ENCODE measurements at regions not wholly inside any gene's neighbourhood (a gene's known extent, or its start where the extent isn't known, plus 50 kb on each side); places are given as distances from the start of the nearest gene placed in this dataset.
"Not testable (repeated sequence)": the region's sequence is repeated elsewhere in the genome, so short reads cannot be mapped to it uniquely, and the experiment has no call there.

DNA sequence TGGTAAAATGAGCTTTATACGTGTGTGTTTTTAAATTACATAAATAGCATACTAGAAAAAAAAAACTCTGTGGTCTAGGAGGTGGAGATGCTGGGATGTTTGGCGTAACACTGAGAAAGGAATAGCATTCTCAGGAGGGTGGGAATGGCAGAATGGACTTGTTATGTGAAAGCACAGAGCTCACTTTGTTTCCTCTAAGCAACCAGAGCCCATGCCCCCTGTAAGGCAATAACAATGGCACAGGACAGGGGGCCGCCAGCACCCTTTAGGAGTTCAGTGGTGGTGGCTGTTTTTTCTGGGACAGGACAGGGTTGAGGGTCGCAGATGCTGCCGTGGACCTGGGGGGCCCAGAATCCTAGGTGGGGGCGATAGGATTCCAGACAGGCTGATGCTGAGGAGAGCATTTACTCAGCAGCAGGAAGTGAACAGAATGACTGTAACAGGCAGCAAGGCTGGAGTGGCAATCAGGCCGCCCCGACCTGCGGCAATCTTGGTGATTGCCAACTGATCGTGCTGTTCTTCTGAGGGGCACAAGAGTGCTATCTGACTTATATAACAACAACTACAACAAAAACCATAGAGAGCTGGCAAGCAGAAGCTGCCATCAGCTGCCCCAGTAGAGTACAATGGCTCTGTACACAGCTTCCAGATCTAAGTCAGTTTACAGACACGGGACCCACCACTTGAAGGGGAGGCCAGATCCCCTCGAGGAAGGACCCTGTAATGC, 160.4 kb downstream of the UACA start:
- no peak for DNase-seq (ENCODE audit: low read depth)

DNA sequence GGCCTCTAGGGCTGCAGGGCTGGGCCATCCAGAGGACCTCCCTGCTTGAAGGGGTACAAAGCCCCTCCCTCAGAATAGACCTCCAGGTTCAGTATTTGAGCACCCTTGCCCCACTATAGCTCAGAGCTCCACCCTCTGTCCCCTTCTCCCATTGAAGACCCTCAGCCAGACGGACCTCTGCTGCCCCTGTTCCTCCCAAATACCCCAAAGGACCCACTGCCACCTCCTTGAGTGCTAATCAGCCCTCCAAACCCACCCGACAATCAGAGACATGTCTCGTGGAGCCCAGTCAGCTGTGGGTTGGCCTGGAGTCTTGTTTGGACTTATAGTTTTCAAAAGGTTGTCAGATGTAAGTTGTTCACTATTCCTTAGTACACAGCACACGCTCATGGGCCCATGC, 161.1 kb downstream of the UACA start:
- no peak for DNase-seq (ENCODE audit: low read depth)

DNA sequence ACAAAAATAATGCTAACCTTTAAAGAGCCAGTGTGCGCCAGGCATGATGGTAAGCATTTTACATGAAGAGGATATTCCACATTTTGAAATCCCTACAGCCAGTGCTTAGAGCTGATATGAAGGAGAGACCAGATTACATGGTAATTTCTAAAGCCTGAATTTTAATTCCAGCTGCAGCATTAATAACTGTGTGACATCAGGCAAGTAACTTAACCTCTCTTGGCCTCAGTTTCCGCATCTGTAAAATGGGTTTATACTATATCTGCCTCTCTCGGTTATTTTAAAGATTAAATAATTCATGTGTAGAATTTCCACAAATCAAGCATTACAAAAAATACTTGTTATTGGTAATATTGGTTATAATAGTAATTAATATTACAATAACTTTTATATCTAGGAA, 165.4 kb downstream of the UACA start:
- DNase-seq (ENCODE audit: low read depth) = no peak

DNA sequence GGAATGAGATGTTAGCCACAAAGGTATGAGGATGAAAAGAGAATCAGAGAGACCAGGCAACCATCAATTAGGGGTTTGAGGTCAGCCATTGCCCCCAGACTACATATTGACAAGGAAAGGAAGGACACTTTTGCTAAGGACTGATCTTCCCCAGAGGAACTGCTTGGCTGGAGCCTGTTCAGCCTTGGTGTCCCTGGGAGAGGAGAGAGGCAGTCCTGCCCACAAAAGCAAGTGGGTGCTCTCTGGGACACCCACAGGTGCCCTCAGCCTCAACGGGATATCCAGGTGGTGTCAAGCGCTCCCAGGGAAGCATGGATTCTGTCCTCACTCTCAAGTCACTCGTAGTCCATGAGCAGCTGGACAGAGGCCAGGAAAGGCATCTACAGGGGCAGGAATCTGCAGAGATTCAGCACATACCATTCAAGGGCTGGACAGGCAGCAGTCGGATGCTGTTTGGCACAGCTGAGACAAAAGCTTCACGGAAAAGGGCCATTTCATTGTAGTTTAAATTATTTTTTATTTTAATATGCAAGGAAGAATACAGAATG, 166.2 kb downstream of the UACA start:
- peak; percentile 26 for DNase-seq (ENCODE audit: low read depth)

DNA sequence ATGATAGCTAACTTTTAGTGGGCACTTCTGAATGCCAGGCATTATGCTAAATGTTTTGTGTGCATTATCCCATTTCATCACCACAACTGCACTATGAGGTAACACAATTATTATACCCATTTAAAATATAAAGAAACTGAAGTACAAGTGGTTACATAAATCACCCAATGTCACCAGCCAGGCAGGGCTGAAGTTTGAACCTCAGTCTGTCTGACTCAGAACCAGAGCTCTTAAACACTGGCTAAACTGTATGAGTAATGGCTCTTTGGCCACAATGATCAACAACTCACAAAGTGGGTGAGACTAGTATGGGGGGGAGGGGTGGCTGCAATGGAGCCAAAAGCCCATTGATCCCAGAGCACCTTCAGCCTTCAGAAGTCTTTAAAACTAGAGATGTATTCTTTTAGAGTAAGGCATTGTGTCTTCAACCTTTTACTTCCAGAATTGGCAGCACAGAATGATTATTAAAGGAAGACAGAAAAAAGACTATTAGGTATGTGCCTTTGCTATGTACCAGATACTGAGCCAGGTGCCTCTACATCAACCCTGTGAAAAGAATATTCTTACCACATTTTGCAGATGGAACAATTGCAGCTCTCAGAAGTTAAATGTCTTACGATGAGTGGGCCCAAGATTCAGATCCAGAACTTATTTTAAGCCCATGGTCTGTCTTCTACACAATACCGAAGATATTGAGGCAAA, 166.9 kb downstream of the UACA start:
- DNase-seq (ENCODE audit: low read depth) = peak; percentile 93

DNA sequence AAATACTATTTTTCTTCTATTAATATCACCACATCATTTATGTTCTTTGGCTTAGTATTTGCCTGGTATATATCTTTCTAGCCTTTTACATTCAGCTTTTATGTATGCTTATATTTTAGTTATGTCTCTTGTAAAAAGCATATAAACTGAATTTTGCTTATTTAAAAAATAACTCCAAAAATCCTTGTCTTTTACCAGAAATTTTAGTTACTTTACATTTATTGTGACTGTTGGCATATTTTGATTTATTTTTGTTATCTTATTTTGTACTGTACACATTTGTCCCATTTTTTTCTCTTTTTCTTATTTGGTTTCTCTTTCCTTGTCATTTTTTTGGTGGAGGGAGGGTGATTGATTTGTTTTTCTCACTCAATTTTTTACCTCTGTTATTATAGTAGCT, 169.6 kb downstream of the UACA start:
- no peak for DNase-seq (ENCODE audit: low read depth)

DNA sequence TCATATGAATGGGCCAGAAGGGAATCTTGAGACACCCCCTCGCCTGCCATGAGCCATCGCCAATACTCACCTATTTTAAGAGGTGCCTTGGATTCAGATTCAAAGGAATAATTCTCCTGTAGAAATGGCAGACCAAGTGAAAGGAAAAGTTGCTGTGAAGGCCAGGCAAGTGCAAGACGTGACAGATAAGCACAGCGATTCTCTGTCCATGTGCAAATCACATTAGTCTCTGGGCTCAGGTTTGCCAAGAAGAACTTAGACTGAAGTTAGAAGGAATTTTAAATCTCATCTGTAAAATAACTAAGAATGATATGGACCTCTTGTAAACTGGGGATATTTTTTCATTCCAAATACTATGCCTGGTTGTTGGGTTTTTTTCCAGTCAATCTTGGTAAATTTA, 173.6 kb downstream of the UACA start:
- DNase-seq (ENCODE audit: low read depth) = no peak

DNA sequence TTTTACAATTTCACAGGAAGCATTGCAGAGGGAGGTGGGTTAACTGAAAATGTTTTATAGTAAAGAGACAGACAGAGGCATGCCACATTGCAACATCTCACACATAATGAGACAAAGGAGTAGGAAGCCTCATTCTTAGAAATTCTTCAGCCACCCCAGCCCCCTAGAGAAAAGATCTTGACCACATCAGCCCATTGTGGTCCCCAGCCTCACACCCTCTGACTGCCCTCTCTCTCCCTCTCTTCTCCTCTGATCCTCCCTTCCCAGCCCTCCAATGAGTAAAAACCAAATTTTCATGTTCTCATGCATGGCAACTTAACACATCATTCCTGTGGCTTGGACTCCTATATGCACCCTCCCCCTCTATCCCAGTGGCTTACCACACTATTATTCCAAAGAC, 174.1 kb downstream of the UACA start:
- peak; percentile 44 for DNase-seq (ENCODE audit: low read depth)

DNA sequence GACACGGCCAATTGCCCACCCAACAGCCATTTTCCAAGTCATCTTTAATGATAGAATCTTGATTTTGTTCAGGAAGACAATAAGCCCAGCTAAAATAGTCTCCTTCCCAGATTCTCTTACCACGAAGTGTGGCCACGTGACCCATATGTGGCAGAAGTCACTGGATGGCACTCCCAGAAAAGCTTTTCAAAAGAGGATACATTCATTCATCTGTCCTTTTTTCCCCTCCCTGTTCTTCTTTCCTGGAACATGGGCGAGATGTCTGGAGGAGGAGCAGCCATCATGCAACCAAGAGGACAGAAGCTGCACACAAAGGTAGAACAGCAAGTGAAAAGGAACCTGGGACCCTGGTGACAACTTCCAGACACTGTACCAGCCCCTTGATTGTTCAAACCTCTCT, 174.7 kb downstream of the UACA start:
- DNase-seq (ENCODE audit: low read depth) = no peak

DNA sequence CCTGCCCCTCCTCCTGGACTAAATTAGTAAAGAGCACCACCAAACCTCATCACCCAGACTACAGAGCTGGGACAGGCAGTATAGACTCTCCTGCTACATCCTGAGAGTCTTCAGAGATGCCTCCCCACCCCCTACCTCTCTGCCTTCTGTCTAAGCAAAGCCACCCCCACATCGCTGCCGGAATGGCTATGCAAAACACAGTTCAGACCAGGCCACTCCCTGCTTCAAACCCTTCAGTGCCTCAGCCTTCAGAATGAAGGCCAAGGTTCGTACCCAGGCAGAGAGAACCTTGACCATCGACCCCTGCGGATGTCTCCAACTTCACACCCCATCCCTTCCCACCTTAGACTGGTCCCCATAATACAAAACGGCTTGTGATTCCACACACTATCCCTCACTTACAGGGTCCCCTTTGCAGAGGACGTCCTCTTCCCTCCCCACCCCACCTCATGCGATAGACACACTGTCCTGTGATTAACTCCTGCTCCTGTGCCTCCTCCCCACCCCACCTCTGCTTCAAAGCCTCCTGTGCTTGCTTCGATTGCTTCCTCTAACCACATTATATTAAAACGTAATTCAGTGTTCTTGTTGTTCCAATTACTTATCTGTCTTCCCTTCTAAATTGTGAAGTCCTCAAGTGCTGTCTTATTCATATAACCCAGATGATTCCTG, 175.3 kb downstream of the UACA start:
- no peak for DNase-seq (ENCODE audit: low read depth)

DNA sequence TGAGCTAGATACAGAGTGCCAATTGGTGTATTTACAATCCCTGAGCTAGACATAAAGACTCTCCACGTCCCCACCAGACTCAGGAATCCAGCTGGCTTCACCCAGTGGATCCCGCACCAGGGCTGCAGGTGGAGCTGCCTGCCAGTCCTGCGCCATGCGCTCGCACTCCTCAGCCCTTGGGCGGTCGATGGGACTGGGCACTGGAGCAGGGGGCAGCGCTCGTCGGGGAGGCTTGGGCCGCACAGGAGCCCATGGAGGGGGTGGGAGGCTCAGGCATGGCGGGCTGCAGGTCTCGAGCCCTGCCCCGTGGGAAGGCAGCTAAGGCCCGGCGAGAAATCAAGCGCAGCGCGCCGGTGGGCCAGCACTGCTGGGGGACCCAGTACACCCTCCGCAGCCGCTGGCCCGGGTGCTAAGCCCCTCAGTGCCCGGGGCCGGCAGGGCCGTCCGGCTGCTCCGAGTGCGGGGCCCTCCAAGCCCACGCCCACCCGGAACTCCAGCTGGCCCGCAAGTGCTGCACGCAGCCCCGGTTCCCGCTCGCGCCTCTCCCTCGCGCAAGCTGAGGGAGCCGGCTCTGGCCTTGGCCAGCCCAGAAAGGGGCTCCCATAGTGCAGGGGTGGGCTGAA, 176.2 kb downstream of the UACA start:
- DNase-seq (ENCODE audit: low read depth) = not testable (repeated sequence)

DNA sequence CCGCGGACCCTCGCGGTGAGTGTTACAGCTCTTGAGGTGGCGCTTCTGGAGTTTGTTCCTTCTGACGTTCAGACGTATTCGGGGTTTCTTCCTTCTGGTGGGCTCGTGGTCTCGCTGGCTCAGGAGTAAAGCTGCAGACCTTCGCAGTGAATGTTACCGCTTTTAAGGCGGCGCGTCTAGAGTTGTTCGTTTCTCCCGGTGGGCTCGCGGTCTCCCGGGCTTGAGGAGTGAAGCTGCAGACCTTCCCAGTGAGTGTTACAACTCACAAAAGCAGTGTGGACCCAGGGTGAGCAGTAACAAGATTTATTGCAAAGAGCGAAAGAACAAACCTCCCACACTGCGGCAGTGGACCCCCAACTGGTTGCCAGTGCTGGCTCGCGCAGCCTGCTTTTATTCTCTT, 177.1 kb downstream of the UACA start:
- no peak for DNase-seq (ENCODE audit: low read depth)

DNA sequence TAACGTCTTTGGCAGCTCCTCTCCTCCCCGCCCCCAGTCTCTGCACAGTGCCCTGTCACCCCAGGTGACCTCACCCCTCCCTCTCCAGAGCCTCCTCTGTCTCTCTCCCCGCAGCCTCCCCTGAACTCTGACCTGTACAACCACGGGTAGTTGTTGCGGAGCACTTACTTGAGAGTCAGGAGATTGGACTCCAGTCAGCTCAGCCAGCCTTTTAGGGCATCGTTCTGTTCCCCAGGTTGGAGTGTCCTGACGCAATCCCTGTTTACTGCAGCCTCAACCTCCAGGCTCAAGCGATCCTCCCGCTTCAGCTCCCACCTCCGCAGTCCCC, 177.7 kb downstream of the UACA start:
- DNase-seq (ENCODE audit: low read depth) = no peak

DNA sequence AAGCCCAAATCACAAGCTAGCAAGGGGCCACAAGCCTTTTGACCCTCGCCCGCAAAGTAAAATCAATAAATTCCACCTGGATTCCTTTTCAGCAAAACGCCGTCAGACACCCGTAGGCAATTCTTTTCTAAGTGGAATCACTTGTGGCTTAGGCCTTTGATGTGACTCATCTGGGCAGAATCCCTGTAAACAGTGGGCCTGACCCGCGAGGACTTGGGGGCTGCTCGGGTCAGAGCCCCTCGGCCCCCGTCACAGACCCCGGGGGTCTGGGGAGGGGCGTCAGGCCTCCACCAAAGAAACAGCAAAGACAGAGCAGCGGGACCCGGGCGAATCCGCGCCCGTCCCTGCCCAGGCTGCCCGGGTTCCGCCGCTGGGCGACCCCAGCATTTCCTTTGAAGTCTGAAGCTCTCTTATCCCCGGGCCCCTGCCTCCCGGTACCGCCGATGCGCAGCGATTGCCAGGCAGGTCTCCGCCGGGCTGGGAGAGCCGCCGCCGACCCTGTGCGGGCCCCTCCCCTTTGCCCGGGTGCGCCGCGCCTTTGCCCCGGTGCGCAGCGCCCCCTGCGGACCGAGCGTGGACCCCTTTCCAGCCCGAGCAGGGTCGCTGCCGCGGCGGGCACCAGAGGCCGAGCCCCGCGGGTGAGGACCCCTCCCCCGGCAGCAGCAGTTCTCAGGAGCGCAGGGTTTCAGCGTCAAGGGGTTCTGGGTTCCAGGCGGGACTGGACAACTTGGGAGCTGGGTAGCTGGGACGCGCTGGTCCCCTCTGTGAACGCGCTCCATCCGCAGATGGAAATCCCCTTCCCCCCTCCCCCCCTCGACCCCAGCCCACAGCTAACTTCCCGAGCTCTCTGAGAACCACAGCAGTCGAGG, 178.3 kb downstream of the UACA start:
- peak; percentile 74 for DNase-seq (ENCODE audit: low read depth)

DNA sequence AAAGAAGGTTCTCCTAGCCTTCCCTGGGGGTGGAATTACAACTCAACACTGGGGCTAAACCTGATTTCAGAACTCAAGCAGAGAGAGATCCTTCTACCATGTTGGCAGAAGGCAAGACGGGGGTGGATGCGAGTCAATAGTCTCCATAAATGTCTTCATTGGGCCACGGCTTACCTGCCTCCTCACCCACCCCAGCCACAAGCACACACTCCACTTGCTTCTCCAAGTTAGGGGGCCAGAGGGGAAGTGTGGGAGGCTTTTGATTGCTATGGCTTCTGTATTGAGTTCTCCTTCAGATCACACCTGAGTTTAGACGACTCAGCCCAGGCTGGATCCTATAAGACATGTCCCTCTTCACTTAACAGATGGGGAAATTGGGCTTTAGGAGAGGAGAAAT, 178.9 kb downstream of the UACA start:
- no peak for DNase-seq (ENCODE audit: low read depth)

DNA sequence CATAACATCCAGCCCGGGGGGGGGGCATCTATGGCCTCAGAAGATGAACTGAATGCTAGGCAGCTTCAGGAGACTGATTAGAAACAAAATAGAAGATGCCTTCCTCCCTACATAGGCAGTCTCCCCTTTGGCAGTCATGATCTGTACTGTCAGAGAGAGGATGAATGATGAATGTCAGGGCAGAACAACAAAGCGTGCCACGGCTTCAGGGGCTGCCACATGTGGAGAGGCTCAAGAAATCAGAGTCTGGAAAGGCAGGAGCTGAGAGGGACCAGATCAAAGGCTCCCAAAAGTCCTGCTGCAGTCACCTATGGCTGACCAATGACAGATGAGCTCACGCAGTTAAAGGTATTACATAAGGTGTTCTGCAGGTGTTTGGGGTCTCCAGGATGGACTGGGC, 180.4 kb downstream of the UACA start:
- DNase-seq (ENCODE audit: low read depth) = no peak

DNA sequence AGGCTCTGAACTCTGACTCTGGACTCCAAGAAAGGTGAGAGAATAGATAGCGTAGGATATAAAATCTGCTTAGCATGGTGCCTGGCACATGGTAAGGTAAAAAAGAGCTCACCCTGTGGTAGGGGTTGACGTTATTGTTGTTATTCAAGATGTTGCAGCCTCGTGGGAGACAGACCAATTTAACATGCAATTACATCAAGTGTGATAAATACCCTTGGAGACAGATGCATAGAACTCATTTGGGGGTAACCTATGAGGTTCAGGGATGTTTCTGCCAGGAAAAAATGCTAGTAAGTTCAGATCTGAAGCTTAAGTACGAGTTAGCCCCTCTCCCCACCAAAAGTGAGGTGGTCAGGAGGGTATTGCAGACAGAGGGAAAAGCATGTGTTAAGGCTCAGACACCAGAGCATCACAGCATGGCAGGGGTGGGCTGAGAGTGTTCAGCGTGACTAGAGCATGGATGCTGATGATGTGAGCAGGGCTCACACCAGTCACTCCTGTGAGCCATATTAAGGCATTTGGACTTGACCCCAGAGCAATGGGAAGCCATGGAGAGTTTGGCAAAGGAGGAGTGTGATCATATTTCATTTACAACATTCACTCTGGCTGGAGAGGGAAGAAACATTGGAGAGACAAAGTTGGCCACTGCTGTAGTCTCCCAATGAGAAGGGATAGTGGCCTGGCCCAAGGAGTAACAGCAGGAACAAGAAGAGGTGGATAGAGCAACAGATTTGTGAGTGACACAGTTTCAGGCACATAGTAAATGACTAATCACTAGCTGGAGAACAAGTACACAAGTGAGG, 181.0 kb downstream of the UACA start:
- DNase-seq (ENCODE audit: low read depth) = no peak

DNA sequence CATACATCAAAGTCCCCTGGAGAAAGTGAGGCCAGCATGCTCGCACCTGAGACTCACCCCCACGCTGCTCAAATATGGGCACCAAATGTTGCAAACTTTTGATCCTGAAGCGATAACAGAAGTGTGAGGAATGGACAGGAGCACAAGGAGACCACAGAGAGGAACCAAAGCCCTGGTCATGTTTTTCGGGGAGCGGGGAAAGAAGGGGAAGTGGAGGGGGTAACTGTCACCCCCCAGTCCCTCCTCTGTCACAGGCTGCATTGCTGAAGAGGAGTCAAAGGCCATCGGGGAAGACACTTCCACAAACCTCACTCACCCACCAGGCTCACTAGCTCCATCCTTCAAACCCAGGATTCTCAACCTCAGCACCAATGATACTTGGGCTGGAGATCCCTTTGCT, 182.4 kb downstream of the UACA start:
- no peak for DNase-seq (ENCODE audit: low read depth)

DNA sequence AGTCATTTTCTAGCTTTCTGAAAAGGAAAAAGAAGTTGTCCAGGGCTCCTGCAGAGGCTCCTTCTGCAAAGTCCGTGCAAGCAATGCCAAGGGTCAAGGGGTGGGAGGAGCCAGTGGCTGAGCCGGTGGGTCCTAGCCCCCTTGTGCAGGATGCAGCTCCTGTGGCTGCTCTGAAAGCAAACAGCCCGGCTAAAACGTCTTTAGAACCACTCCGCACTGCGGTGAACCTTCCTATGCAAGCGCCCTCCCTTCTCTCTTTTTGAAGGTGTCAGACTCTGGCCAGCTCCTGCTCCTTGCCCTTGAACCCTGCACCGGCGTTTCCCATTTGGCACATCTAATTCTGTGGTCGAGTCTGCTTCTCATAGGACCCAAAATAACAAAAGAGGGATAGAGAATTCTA, 183.1 kb downstream of the UACA start:
- DNase-seq (ENCODE audit: low read depth) = no peak

DNA sequence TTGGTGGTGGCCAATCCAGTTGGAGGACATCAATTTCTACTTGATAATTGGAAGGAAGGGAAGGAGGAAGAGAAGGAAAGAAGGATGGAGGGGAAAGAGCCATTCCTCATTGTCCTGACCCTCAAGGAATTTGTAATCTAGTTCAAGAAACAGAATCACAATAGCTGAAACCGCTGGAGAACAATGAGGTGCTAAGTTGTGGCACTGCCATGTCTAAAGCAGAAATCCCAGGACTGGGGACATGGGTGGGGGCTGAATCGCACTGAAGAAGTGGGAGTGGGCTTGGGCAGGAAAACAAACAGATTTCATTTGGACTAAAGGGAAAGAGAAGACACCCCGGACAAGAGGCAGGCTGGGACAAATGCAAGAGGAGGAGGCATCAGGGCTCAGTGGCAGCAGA, 183.6 kb downstream of the UACA start:
- DNase-seq (ENCODE audit: low read depth) = no peak

DNA sequence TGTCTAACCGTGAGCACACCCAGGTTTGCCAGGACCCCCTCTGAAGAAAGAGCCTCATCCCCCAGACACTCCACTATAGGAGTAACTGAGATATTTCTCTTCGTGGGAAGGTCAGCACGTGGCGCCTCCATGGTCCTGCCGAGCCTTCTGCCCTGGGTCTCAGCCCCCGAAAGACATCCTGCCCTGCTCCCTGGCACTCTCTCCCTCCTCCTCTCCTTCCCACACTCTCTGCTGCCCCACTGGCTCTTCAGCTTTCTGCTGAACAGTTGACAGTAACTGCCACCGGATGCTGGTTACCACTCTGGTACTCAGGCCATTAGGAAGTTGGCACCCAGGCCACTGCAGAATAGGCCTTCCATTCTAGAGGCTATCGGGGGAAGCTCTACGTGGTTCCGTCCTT, 185.2 kb downstream of the UACA start:
- no peak for DNase-seq (ENCODE audit: low read depth)

Measured in ELR (cell line).